ENCODE measurements at regions not wholly inside any gene's neighbourhood (a gene's known extent, or its start where the extent isn't known, plus 50 kb on each side); places are given as distances from the start of the nearest gene placed in this dataset.

DNA sequence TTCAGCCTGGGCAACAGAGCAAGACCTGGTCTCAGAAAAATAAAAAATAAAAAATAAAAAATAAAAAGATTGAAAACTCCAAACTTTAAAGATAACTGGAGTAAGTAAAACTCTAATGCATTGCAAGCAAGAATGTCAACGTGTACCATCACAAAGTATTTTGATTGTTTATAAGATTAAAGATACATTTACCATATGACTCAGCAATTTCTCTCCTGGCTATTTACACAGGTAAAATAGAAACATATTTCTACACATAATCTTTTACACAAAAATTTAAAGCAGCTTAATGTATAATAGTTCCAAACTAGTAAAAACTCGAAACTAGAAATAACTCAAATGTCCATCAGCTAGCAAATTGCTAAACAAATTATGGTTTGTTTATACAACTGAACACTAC is 456.1 kb upstream of the RGS18 start:
- no peak for TF ChIP-seq POLR2A (IDR thresholded peaks at IDR 0.05)
- no peak for TF ChIP-seq CTCF (IDR thresholded peaks at IDR 0.05 in 8 of 11, conservative IDR thresholded peaks at IDR 0.05 in 3 of 11)
- TF ChIP-seq POLR2AphosphoS5 (IDR thresholded peaks at IDR 0.05) = no peak
